ENCODE measurements at regions not wholly inside any gene's neighbourhood (a gene's known extent, or its start where the extent isn't known, plus 50 kb on each side); places are given as distances from the start of the nearest gene placed in this dataset. TPM values are rescaled to one million over a fixed set of nuclear protein-coding genes. Genes with fewer than 3 reads are reported as not detected.
A peak's percentile ranks its signal among the peaks of the same experiment; 100 is the strongest.

- peak overlapping the region; percentile 83 for H3K27ac Mint-ChIP-seq
- H3K9ac ChIP-seq = no peak overlapping the region
- H3K27ac ChIP-seq = no peak overlapping the region
- H3K4me3 Mint-ChIP-seq = no peak overlapping the region
- no peaks in the 10 kb centered on the region for H3K9me3 Mint-ChIP-seq
- H3K36me3 Mint-ChIP-seq = peaks cover 40% of the 10 kb centered on the region
- no peaks in the 10 kb centered on the region for H4K20me1 ChIP-seq (ENCODE audit: low read depth)
- no peak for DNase-seq (ENCODE audit: low spot score)
- no peak overlapping the region for H2AFZ ChIP-seq (replicated peaks)
- no peaks in the 10 kb centered on the region for H3K36me3 ChIP-seq
- no peaks in the 10 kb centered on the region for H3K27me3 ChIP-seq
- H3K27me3 Mint-ChIP-seq (ENCODE audit: insufficient read depth, low read depth) = no peaks in the 10 kb centered on the region
- no peaks in the 10 kb centered on the region for H3F3A ChIP-seq (ENCODE audit: low read depth)
- H3K79me2 ChIP-seq (ENCODE audit: low read depth) = no peaks in the 10 kb centered on the region
- TF ChIP-seq EZH2 (IDR thresholded peaks at IDR 0.05) = no peak
- no peak for TF ChIP-seq CTCF (IDR thresholded peaks at IDR 0.05)
- no peak overlapping the region for H3K4me2 ChIP-seq
- peaks cover 7% of the 10 kb centered on the region for H3K4me1 Mint-ChIP-seq
- H3K4me3 ChIP-seq = no peak overlapping the region
- no peaks in the 10 kb centered on the region for H3K9me3 ChIP-seq (ENCODE audit: low read depth)
- H3K4me1 ChIP-seq = peaks cover 7% of the 10 kb centered on the region
Measured at GRCh38 chr1:101077849-101078248, 52.3 kb upstream of the DPH5 start.

- H2AFZ ChIP-seq (replicated peaks) = no peak overlapping the region
- DNase-seq (ENCODE audit: low spot score) = no peak
- no peaks in the 10 kb centered on the region for H3K27me3 ChIP-seq
- peaks cover 18% of the 10 kb centered on the region for H3K4me1 Mint-ChIP-seq
- no peaks in the 10 kb centered on the region for H3K79me2 ChIP-seq (ENCODE audit: low read depth)
- H3K9me3 ChIP-seq (ENCODE audit: low read depth) = no peaks in the 10 kb centered on the region
- no peak overlapping the region for H3K4me3 ChIP-seq
- no peaks in the 10 kb centered on the region for H4K20me1 ChIP-seq (ENCODE audit: low read depth)
- no peaks in the 10 kb centered on the region for H3F3A ChIP-seq (ENCODE audit: low read depth)
- no peak overlapping the region for H3K9ac ChIP-seq
- H3K4me3 Mint-ChIP-seq = no peak overlapping the region
- no peak overlapping the region for H3K4me2 ChIP-seq
- H3K27ac Mint-ChIP-seq = no peak overlapping the region
- TF ChIP-seq CTCF (IDR thresholded peaks at IDR 0.05) (no peak), EZH2phosphoT487 (IDR thresholded peaks at IDR 0.05) (no peak), EZH2 (IDR thresholded peaks at IDR 0.05) (no peak)
- H3K36me3 Mint-ChIP-seq = peaks cover 38% of the 10 kb centered on the region
- H3K9me3 Mint-ChIP-seq = no peaks in the 10 kb centered on the region
- peaks cover 7% of the 10 kb centered on the region for H3K4me1 ChIP-seq
- no peaks in the 10 kb centered on the region for H3K27me3 Mint-ChIP-seq (ENCODE audit: insufficient read depth, low read depth)
- H3K36me3 ChIP-seq = no peaks in the 10 kb centered on the region
- H3K27ac ChIP-seq = no peak overlapping the region
Measured at GRCh38 chr1:101075926-101076325, 50.3 kb upstream of the DPH5 start.

Small RNA genes in the stretch of these regions (small RNA-seq; reads per million reads assigned to genes)
- gene RF00424 = not detected

All from neural progenitor cell (in vitro differentiated cells).